22Rv1 (cell line): ENCODE measurements at regions not wholly inside any gene's neighbourhood (a gene's known extent, or its start where the extent isn't known, plus 50 kb on each side); places are given as distances from the start of the nearest gene placed in this dataset.

Experiments
- ZFX ChIP-seq: fragments of 450-650 bp; IDR thresholded peaks from 2 replicates; pipeline ENCODE4 v1.6.1; 2017; ENCODE audit warnings: antibody characterized with exemption, borderline replicate concordance
- TF ChIP-seq, protein P1 (sequence below): fragments of 450-650 bp; IDR thresholded peaks from 2 replicates; pipeline ENCODE4 v1.5.1; 2017; ENCODE audit warnings: mild to moderate bottlenecking

DNA sequence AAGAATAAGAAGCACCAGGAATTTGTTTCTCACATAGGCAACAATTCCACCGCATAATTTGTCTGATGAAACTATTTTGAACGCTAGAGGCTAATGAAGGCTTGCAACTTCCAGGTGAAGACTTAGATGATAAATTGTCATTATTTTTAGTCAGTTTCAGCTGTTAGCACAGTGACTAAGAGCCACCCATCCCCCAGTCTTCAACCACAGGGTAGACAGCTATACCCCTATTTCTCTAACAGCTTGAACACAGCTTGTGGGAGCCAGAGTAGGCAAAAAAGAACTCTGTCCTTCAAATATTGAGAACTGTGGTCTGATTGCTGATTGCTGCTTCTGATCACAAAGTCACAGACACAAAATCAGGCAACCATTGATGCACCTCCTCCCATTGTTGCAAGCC, 1124.8 kb upstream of the PRR20A start:
- TF ChIP-seq, protein P1, sequence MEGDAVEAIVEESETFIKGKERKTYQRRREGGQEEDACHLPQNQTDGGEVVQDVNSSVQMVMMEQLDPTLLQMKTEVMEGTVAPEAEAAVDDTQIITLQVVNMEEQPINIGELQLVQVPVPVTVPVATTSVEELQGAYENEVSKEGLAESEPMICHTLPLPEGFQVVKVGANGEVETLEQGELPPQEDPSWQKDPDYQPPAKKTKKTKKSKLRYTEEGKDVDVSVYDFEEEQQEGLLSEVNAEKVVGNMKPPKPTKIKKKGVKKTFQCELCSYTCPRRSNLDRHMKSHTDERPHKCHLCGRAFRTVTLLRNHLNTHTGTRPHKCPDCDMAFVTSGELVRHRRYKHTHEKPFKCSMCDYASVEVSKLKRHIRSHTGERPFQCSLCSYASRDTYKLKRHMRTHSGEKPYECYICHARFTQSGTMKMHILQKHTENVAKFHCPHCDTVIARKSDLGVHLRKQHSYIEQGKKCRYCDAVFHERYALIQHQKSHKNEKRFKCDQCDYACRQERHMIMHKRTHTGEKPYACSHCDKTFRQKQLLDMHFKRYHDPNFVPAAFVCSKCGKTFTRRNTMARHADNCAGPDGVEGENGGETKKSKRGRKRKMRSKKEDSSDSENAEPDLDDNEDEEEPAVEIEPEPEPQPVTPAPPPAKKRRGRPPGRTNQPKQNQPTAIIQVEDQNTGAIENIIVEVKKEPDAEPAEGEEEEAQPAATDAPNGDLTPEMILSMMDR: no peak
- TF ChIP-seq ZFX: no peak
